ENCODE measurements at regions not wholly inside any gene's neighbourhood (a gene's known extent, or its start where the extent isn't known, plus 50 kb on each side); places are given as distances from the start of the nearest gene placed in this dataset.
"Not testable (repeated sequence)": the region's sequence is repeated elsewhere in the genome, so short reads cannot be mapped to it uniquely, and the experiment has no call there.

DNA sequence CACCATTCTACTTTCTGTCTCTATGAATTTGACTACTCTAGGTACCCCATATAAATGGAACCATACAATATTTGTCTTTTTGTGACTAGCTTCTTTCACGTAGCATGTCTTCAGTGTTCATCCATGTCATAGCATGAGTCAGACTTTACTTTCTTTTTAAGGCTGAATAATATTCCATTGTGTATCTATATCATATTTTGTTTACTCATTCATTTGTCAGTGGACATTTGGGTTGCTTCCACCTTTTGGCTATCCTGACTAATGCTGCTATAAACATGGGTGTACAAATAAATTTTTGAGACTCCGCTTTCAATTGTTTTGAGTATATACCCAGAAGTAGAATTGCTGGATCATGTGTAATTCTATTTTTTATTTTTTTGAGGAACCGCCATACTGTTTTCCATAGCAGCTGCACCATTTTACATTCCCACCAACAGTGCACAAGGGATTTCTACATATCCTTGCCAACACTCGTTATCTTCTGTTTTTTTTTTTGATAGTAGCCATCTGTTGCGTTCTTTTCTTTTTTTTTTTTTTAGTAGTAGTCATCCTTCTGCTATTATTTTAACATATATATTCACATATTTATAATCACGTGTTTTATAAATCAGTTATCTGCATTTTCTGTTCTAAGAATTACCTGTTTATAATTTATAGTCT lies 158.0 kb upstream of the MED14 start:
- DNase-seq (no peak), ATAC-seq (no peak)
- ChIA-PET POLR2A (no interaction called here), CTCF (interaction anchor here (1.4 kb wide), 1 partner anchor 16 kb away, joined by 4 read pairs; no protein-coding TSS in a partner anchor)
- H3K4me3 Mint-ChIP-seq, result no peak overlapping the region
- no peak overlapping the region for H3K27ac Mint-ChIP-seq
- no peaks in the 10 kb centered on the region for H3K36me3 Mint-ChIP-seq (ENCODE audit: low read depth)
- peaks cover 2% of the 10 kb centered on the region for H3K4me1 Mint-ChIP-seq
- intact Hi-C loops (cut with DNase I, micrococcal nuclease), result no loop called here
- H3K9me3 Mint-ChIP-seq (ENCODE audit: low read depth), result no peaks in the 10 kb centered on the region
- H3K27me3 Mint-ChIP-seq, result no peaks in the 10 kb centered on the region

DNA sequence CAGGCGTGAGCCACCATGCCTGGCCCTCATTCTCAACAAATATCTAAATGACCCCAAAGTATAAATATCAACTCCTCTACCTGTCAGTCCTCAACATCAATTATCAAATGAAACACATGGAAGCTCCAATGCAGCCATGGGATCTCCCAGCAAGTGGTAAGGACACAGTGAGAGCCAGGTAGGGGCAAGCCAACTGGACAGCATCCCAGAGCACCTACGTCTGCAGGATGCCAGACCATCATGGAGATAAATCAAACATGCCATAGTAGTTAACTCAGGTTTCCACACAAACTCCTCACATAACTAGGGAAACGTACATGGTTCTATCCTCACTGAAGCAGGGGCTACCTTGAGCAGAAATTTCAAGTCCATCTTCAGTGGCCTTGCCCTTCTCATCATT lies 159.9 kb upstream of the MED14 start:
- H3K36me3 Mint-ChIP-seq (ENCODE audit: low read depth), result no peaks in the 10 kb centered on the region
- intact Hi-C loops (cut with DNase I, micrococcal nuclease), result no loop called here
- no peaks in the 10 kb centered on the region for H3K27me3 Mint-ChIP-seq
- H3K9me3 Mint-ChIP-seq (ENCODE audit: low read depth), result no peaks in the 10 kb centered on the region
- no peak for DNase-seq
- no peak overlapping the region for H3K4me3 Mint-ChIP-seq
- no peak for ATAC-seq
- ChIA-PET POLR2A (no interaction called here), CTCF (interaction anchor here (1.2 kb wide), 1 partner anchor 17 kb away, joined by 4 read pairs; no protein-coding TSS in a partner anchor)
- no peak overlapping the region for H3K27ac Mint-ChIP-seq
- H3K4me1 Mint-ChIP-seq, result no peaks in the 10 kb centered on the region

GRCh38 chrX:40897718-40898270 lies 162.5 kb upstream of the MED14 start:
- POLR2A ChIA-PET, result no interaction called here
- H3K4me3 Mint-ChIP-seq, result no peak overlapping the region

GRCh38 chrX:40904739-40905138 lies 169.4 kb upstream of the MED14 start:
- intact Hi-C loops (cut with DNase I, micrococcal nuclease); H3K27ac Mint-ChIP-seq; CTCF ChIA-PET; H3K4me1 Mint-ChIP-seq; ATAC-seq; H3K36me3 Mint-ChIP-seq (ENCODE audit: low read depth); H3K9me3 Mint-ChIP-seq (ENCODE audit: low read depth); POLR2A ChIA-PET; H3K4me3 Mint-ChIP-seq; DNase-seq; H3K27me3 Mint-ChIP-seq: not testable (repeated sequence)

More at GRCh38 chrX:40897718-40898270, 162.5 kb upstream of the MED14 start:
- no peak overlapping the region for H3K27ac Mint-ChIP-seq
- no peaks in the 10 kb centered on the region for H3K36me3 Mint-ChIP-seq (ENCODE audit: low read depth)
- peaks cover 4% of the 10 kb centered on the region for H3K27me3 Mint-ChIP-seq
- H3K4me1 Mint-ChIP-seq, result no peaks in the 10 kb centered on the region
- no peak for DNase-seq
- CTCF ChIA-PET, result no interaction called here
- intact Hi-C loops (cut with DNase I, micrococcal nuclease), result no loop called here
- H3K9me3 Mint-ChIP-seq (ENCODE audit: low read depth), result no peaks in the 10 kb centered on the region
- ATAC-seq, result no peak

DNA sequence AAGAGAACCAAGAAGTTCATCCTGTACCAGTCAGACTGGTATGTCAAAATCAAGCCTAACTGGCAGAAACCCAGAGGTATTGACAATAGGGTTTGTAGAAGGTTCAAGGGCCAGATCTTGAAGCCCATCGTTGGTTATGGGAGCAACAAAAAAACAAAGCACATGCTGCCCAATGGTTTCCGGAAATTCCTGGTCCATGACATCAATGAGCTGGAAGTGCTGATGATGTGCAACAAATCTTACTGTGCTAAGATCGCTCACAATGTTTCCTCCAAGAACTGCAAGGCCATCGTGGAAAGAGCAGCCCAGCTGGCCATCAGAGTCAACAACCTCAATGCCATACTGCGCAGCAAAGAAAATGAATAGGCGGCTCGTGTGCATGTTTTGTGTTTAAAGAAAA lies 172.7 kb upstream of the MED14 start:
- POLR2A ChIA-PET, result no interaction called here
- H3K4me3 Mint-ChIP-seq, result no peak overlapping the region

GRCh38 chrX:40908857-40909475 lies 173.6 kb upstream of the MED14 start:
- Mint-ChIP-seq H3K9me3 (ENCODE audit: low read depth) (no peaks in the 10 kb centered on the region), H3K36me3 (ENCODE audit: low read depth) (no peaks in the 10 kb centered on the region), H3K4me1 (no peaks in the 10 kb centered on the region), H3K27me3 (no peaks in the 10 kb centered on the region), H3K27ac (no peak overlapping the region), H3K4me3 (no peak overlapping the region)
- ChIA-PET POLR2A (no interaction called here), CTCF (no interaction called here)
- ATAC-seq, result no peak
- no peak for DNase-seq
- intact Hi-C loops (cut with DNase I, micrococcal nuclease), result no loop called here

More for the DNA sequence above, 172.7 kb upstream of the MED14 start:
- DNase-seq (no peak), ATAC-seq (no peak)
- CTCF ChIA-PET, result no interaction called here
- no peaks in the 10 kb centered on the region for H3K4me1 Mint-ChIP-seq
- H3K36me3 Mint-ChIP-seq (ENCODE audit: low read depth), result no peaks in the 10 kb centered on the region
- no peak overlapping the region for H3K27ac Mint-ChIP-seq
- H3K9me3 Mint-ChIP-seq (ENCODE audit: low read depth), result no peaks in the 10 kb centered on the region
- H3K27me3 Mint-ChIP-seq, result no peaks in the 10 kb centered on the region
- intact Hi-C loops (cut with DNase I, micrococcal nuclease), result no loop called here

DNA sequence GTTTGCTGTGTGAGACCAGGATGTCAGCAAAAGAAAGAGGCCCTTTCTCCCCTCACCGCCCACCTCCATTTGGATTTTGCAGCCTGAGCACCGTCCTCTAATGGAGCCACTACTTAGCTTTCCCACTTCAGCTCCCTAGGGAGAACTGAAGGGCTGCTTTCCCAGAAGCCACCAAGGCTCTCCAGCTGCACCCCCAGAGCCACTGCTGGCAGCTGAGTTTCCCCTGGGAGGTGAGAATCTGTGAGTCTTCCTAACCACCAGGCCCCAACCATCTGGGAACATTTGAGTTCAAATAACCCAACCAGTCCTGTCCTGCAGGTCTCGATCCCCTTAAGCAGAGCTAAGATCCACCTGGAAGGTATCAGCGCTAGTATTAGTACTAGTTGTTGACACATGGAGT lies 173.1 kb upstream of the USP9X start:
- no peak overlapping the region for H3K27ac Mint-ChIP-seq

DNA sequence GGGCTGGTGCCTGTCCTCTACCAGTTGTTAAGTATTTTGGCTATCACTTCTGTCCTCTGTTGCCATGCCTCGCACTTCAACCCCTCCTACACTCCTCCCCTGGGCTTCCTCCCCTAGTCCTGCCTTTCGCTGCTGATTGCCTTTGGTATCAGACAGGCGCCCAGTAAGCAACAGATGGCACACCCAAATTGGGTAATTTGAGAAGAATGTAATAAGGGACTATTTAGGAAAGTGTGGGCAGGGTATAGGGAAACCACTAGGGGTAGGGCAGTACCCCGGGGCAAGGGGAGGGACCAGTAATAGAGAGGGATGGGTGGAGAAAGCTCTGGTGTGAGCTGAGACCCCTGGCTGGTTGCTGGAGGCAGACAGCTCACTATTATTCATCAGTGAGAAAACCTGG lies 172.7 kb upstream of the USP9X start:
- intact Hi-C loops (cut with DNase I, micrococcal nuclease), result no loop called here

More for the DNA sequence above, 173.1 kb upstream of the USP9X start:
- H3K27me3 Mint-ChIP-seq, result no peaks in the 10 kb centered on the region
- ChIA-PET POLR2A (no interaction called here), CTCF (no interaction called here)
- DNase-seq (no peak), ATAC-seq (no peak)
- no peaks in the 10 kb centered on the region for H3K4me1 Mint-ChIP-seq
- no peaks in the 10 kb centered on the region for H3K9me3 Mint-ChIP-seq (ENCODE audit: low read depth)
- intact Hi-C loops (cut with DNase I, micrococcal nuclease), result no loop called here
- H3K4me3 Mint-ChIP-seq, result no peak overlapping the region
- no peaks in the 10 kb centered on the region for H3K36me3 Mint-ChIP-seq (ENCODE audit: low read depth)

GRCh38 chrX:40920351-40920750 lies 164.9 kb upstream of the USP9X start:
- ChIA-PET CTCF (no interaction called here), POLR2A (no interaction called here)
- DNase-seq, result no peak
- Mint-ChIP-seq H3K27me3 (no peaks in the 10 kb centered on the region), H3K9me3 (ENCODE audit: low read depth) (peaks cover 2% of the 10 kb centered on the region), H3K4me3 (no peak overlapping the region), H3K36me3 (ENCODE audit: low read depth) (no peaks in the 10 kb centered on the region), H3K27ac (no peak overlapping the region), H3K4me1 (no peaks in the 10 kb centered on the region)
- intact Hi-C loops (cut with DNase I, micrococcal nuclease), result no loop called here
- ATAC-seq, result no peak

More for the DNA sequence above, 172.7 kb upstream of the USP9X start:
- Mint-ChIP-seq H3K27ac (no peak overlapping the region), H3K36me3 (ENCODE audit: low read depth) (no peaks in the 10 kb centered on the region), H3K4me1 (no peaks in the 10 kb centered on the region), H3K4me3 (no peak overlapping the region), H3K9me3 (ENCODE audit: low read depth) (no peaks in the 10 kb centered on the region), H3K27me3 (no peaks in the 10 kb centered on the region)
- ChIA-PET POLR2A (no interaction called here), CTCF (no interaction called here)
- DNase-seq (no peak), ATAC-seq (no peak)

- no peak overlapping the region for H3K27ac Mint-ChIP-seq
- ATAC-seq (no peak), DNase-seq (no peak)
- ChIA-PET POLR2A (no interaction called here), CTCF (no interaction called here)
- H3K36me3 Mint-ChIP-seq (ENCODE audit: low read depth), result no peaks in the 10 kb centered on the region
- intact Hi-C loops (cut with DNase I, micrococcal nuclease), result no loop called here
- no peak overlapping the region for H3K4me3 Mint-ChIP-seq
- no peaks in the 10 kb centered on the region for H3K27me3 Mint-ChIP-seq
- peaks cover 2% of the 10 kb centered on the region for H3K9me3 Mint-ChIP-seq (ENCODE audit: low read depth)
- no peaks in the 10 kb centered on the region for H3K4me1 Mint-ChIP-seq
These were observed 162.9 kb upstream of the USP9X start for GRCh38 chrX:40922307-40922706.

DNA sequence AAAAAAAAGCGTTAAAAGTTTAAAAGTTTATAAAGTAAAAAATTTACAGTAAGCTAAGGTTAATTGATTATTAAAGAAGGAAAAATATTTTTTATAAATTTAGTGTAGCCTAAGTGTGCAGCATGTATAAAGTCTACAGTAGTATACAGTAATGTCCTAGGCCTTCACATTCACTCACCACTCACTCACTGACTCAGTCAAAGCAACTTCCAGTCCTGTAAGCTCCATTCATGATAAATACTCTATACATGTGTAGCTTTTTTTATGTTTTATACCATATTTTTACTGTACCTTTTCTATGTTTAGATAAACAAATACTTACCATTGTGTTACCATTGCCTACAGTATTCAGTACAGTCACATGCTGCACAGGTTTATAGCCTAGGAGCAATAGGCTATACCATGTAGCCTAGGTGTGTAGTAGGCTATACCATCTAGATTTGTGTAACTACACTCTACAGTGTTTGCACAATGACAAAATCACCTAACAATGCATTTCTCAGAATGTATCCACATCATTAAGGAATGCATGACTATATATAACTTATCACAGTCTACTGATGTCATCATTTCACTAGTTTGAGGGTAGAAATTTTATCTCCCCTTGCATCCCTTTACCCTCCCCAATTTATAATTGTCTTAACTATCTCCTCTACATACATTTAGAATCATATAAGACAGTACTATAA lies 158.4 kb upstream of the USP9X start:
- POLR2A ChIA-PET; H3K36me3 Mint-ChIP-seq (ENCODE audit: low read depth); H3K4me3 Mint-ChIP-seq; H3K9me3 Mint-ChIP-seq (ENCODE audit: low read depth); H3K27me3 Mint-ChIP-seq; H3K27ac Mint-ChIP-seq; DNase-seq; H3K4me1 Mint-ChIP-seq; intact Hi-C loops (cut with DNase I, micrococcal nuclease); ATAC-seq: not testable (repeated sequence)
- CTCF ChIA-PET, result interaction anchor here (0.6 kb wide), 1 partner anchor 1974 kb away, joined by 4 read pairs; no protein-coding TSS in a partner anchor

DNA sequence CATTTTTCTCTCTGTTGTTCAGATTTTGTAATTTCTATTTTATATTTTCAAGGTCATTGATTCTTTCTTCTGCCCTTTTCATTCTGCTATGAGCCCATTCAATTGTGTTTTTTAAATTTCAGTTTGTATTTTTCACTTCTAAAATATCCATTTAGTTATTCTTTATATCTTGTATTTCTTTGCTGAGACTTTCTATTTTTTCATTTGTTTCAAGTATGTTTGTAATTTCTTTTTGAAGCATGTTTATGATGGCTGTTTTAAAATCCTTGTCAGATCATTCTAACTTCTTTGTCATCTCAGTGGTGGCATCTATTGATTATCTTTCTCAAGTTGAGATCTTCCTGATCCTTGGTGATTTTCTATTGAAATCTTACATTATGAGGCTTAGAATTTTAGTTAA lies 157.2 kb upstream of the USP9X start:
- CTCF ChIA-PET, result no interaction called here
- no peak overlapping the region for H3K4me3 Mint-ChIP-seq
- intact Hi-C loops (cut with DNase I, micrococcal nuclease), result no loop called here

More for the DNA sequence above, 157.2 kb upstream of the USP9X start:
- H3K4me1 Mint-ChIP-seq, result peaks cover 11% of the 10 kb centered on the region
- POLR2A ChIA-PET, result no interaction called here
- DNase-seq, result no peak
- H3K27me3 Mint-ChIP-seq, result no peaks in the 10 kb centered on the region
- ATAC-seq, result no peak
- no peak overlapping the region for H3K27ac Mint-ChIP-seq
- no peaks in the 10 kb centered on the region for H3K9me3 Mint-ChIP-seq (ENCODE audit: low read depth)
- no peaks in the 10 kb centered on the region for H3K36me3 Mint-ChIP-seq (ENCODE audit: low read depth)

Measured in activated CD4-positive, alpha-beta T cell treated with anti-CD3 and anti-CD28 coated beads for 36 hours (primary cell).